Prostate gland (tissue), 2 donors: ENCODE measurements at regions not wholly inside any gene's neighbourhood (a gene's known extent, or its start where the extent isn't known, plus 50 kb on each side); places are given as distances from the start of the nearest gene placed in this dataset.

Experiments used
- DNase-seq: peaks from one replicate; pipeline ENCODE4 v3.0.0-alpha.2; 2019; ENCODE audit warnings: low spot score
- H3K27ac ChIP-seq, 2 donors: fragments of 200-600 bp; sonication (generic); 2 replicates each; pipeline ENCODE4 v1.5.1; 2017 to 2019
- H3K27me3 ChIP-seq: fragments of 200-600 bp; sonication (generic); replicated peaks from 2 replicates; pipeline ENCODE4 v1.5.1; 2019; ENCODE audit not compliant: insufficient read depth
- H3K36me3 ChIP-seq, 2 donors: fragments of 200-600 bp; sonication (generic); 1 replicate in 1 of 2; 2 replicates in 1 of 2; pipeline versions ENCODE4 v1.5.1 to v1.8.1; 2017 to 2019
- H3K4me1 ChIP-seq: fragments of 200-600 bp; sonication (generic); replicated peaks from 2 replicates; pipeline ENCODE4 v1.5.1; 2019
- H3K4me3 ChIP-seq, 2 donors: fragments of 200-600 bp; sonication (generic); 2 replicates each; pipeline ENCODE4 v1.5.1; 2017 to 2019
- H3K9me3 ChIP-seq: fragments of 200-600 bp; sonication (generic); 2 replicates; pipeline ENCODE4 v1.5.1; 2017
- CTCF ChIP-seq, 4 experiments: fragments of 200-600 bp in 2 of 4; fragments of 450-650 bp in 2 of 4; sonication (generic) in 2 of 4; IDR thresholded peaks; 1 replicate in 3 of 4; 2 replicates in 1 of 4; pipeline ENCODE4 v1.5.1; 2016 to 2019; ENCODE audit warnings: antibody characterized with exemption in 4 of 4, mild to moderate bottlenecking in 2 of 4, moderate library complexity in 2 of 4
- POLR2A ChIP-seq: fragments of 450-650 bp; IDR thresholded peaks from one replicate; pipeline ENCODE4 v1.6.1; 2016; ENCODE audit warnings: antibody characterized with exemption, mild to moderate bottlenecking
- POLR2AphosphoS5 ChIP-seq: sonication (generic); formaldehyde crosslinking; IDR thresholded peaks from one replicate; pipeline ENCODE4 v1.6.1; 2017; ENCODE audit warnings: antibody characterized with exemption
- WGBS: methylation state at CpG from one replicate; pipeline ENCODE4 v1.1.5; 2018; 5-methylcytosine and 5-hydroxymethylcytosine counted together
- intact Hi-C: fragments of 100-400 bp; cut with DNase I; formaldehyde crosslinking; loops from one replicate; pipeline ENCODE4 v1.14.2; 2022

- Histone ChIP-seq H3K4me3 (no peak overlapping the region), H3K27me3 (no peaks in the 10 kb centered on the region), H3K9me3 (no peaks in the 10 kb centered on the region), H3K36me3 (no peaks in the 10 kb centered on the region), H3K4me1 (no peaks in the 10 kb centered on the region), H3K27ac (no peak overlapping the region)
- WGBS, result 83% methylated on average over 5 of the region's 5 CpGs
- intact Hi-C loops, result no loop called here
- no peak for DNase-seq
- TF ChIP-seq CTCF (IDR thresholded peaks at IDR 0.05), result no peak
- no peak for TF ChIP-seq POLR2A
- no peak for TF ChIP-seq POLR2AphosphoS5
Measured at GRCh38 chr2:41495050-41495449, 552.8 kb upstream of the PKDCC start.

- Histone ChIP-seq H3K36me3 (no peaks in the 10 kb centered on the region), H3K27me3 (no peaks in the 10 kb centered on the region), H3K4me1 (no peaks in the 10 kb centered on the region), H3K27ac (no peak overlapping the region), H3K4me3 (no peak overlapping the region), H3K9me3 (no peaks in the 10 kb centered on the region)
- no peak for TF ChIP-seq POLR2A
- TF ChIP-seq POLR2AphosphoS5, result no peak
- TF ChIP-seq CTCF (IDR thresholded peaks at IDR 0.05), result no peak
- DNase-seq, result no peak
- intact Hi-C loops, result no loop called here
- WGBS, result 97% methylated on average over 3 of the region's 3 CpGs
Measured at GRCh38 chr2:41496908-41497307, 550.9 kb upstream of the PKDCC start.

- Histone ChIP-seq H3K36me3 (no peaks in the 10 kb centered on the region), H3K4me3 (no peak overlapping the region), H3K4me1 (no peaks in the 10 kb centered on the region), H3K9me3 (no peaks in the 10 kb centered on the region), H3K27me3 (no peaks in the 10 kb centered on the region), H3K27ac (no peak overlapping the region)
- TF ChIP-seq POLR2AphosphoS5 (no peak), CTCF (IDR thresholded peaks at IDR 0.05) (no peak), POLR2A (no peak)
- no peak for DNase-seq
- 91% methylated on average over 3 of the region's 3 CpGs for WGBS
- intact Hi-C loops, result no loop called here
Measured at GRCh38 chr2:41498781-41499180, 549.0 kb upstream of the PKDCC start.

- Histone ChIP-seq H3K27me3 (no peaks in the 10 kb centered on the region), H3K9me3 (no peaks in the 10 kb centered on the region), H3K4me3 (no peak overlapping the region), H3K36me3 (no peaks in the 10 kb centered on the region), H3K27ac (no peak overlapping the region), H3K4me1 (no peaks in the 10 kb centered on the region)
- no peak for DNase-seq
- 85% methylated on average over 2 of the region's 2 CpGs for WGBS
- TF ChIP-seq POLR2A (no peak), POLR2AphosphoS5 (no peak), CTCF (IDR thresholded peaks at IDR 0.05) (no peak)
- intact Hi-C loops, result no loop called here
Measured at GRCh38 chr2:41500895-41501294, 546.9 kb upstream of the PKDCC start.

- intact Hi-C loops, result no loop called here
- no peaks in the 10 kb centered on the region for H3K9me3 ChIP-seq
- no peak overlapping the region for H3K4me3 ChIP-seq
- H3K36me3 ChIP-seq, result no peaks in the 10 kb centered on the region
- no peak for TF ChIP-seq POLR2AphosphoS5
- no peak for TF ChIP-seq POLR2A
- no peak for TF ChIP-seq CTCF (IDR thresholded peaks at IDR 0.05)
- H3K27ac ChIP-seq, result no peak overlapping the region
- H3K4me1 ChIP-seq, result no peaks in the 10 kb centered on the region
- no peaks in the 10 kb centered on the region for H3K27me3 ChIP-seq
- no peak for DNase-seq
- WGBS, result 96% methylated on average over 1 of the region's 1 CpG
Measured at GRCh38 chr2:41502752-41503151, 545.1 kb upstream of the PKDCC start.
